B cell (primary cell): ENCODE measurements at regions not wholly inside any gene's neighbourhood (a gene's known extent, or its start where the extent isn't known, plus 50 kb on each side); places are given as distances from the start of the nearest gene placed in this dataset.

Experiments
- ATAC-seq: fragments of 200-7000 bp; cut with Tn5 transposase; one replicate; pipeline ENCODE4 v1.10.0; 2021; ENCODE audit warnings: low read depth, mild to moderate bottlenecking, moderate number of reproducible peaks, moderate library complexity
- CTCF ChIA-PET: fragments of 350-600 bp; sonication (Branson Sonifier 250); formaldehyde crosslinking; loops from one replicate; lab custom pipeline; 2021; ENCODE audit warnings: antibody characterized with exemption, inconsistent platforms; lab: Charles Lee
- POLR2A ChIA-PET: fragments of 350-600 bp; sonication (Branson Sonifier 250); formaldehyde crosslinking; loops from one replicate; lab custom pipeline; 2021; ENCODE audit warnings: antibody characterized with exemption; lab: Charles Lee
- DNase-seq: peaks from one replicate; pipeline ENCODE4 v3.0.0; 2013
- H2AFZ ChIP-seq: 2 replicates; pipeline ENCODE4 v1.6.1; 2012; ENCODE audit warnings: mild to moderate bottlenecking, low read depth, low read length; ENCODE audit not compliant: insufficient read depth, poor library complexity, severe bottlenecking
- H3K27ac ChIP-seq, 2 donors: 1 replicate in 1 of 2; 2 replicates in 1 of 2; pipeline ENCODE4 v1.5.1; 2012 to 2013; ENCODE audit warnings: low read length in 2 of 2, mild to moderate bottlenecking in 2 of 2, moderate library complexity in 1 of 2
- H3K27me3 ChIP-seq, 4 experiments: fragments of 200-600 bp in 1 of 4; sonication (generic) in 1 of 4; replicated peaks in 1 of 4; 1 replicate in 2 of 4; 2 replicates in 2 of 4; pipeline versions ENCODE4 v1.6.1 to v1.7.0; 2013 to 2016; ENCODE audit warnings: low read length in 3 of 4, mild to moderate bottlenecking in 2 of 4, mixed read lengths in 1 of 4, moderate library complexity in 1 of 4; ENCODE audit not compliant: insufficient read depth in 4 of 4, control insufficient read depth in 3 of 4; ENCODE audit errors: control extremely low read depth in 1 of 4
- H3K36me3 ChIP-seq, 2 experiments: replicated peaks in 1 of 2; 1 replicate in 1 of 2; 2 replicates in 1 of 2; pipeline versions ENCODE4 v1.6.1 to v1.7.1; 2013; ENCODE audit warnings: low read length in 1 of 2; ENCODE audit not compliant: insufficient read depth in 2 of 2, control insufficient read depth in 1 of 2; ENCODE audit errors: control extremely low read depth in 1 of 2, extremely low read depth in 1 of 2
- H3K4me1 ChIP-seq, 2 donors: fragments of 200-600 bp in 1 of 2; sonication (generic) in 1 of 2; 1 replicate in 1 of 2; 2 replicates in 1 of 2; pipeline versions ENCODE4 v1.5.1 to v1.6.1; 2013 to 2017; ENCODE audit warnings: low read length in 2 of 2; ENCODE audit not compliant: control insufficient read depth in 2 of 2, insufficient read depth in 2 of 2
- H3K4me2 ChIP-seq: replicated peaks from 2 replicates; pipeline ENCODE3; 2012; ENCODE audit warnings: mild to moderate bottlenecking, low read depth, low read length; ENCODE audit not compliant: poor library complexity, severe bottlenecking
- H3K4me3 ChIP-seq, 5 experiments: fragments of 200-600 bp in 1 of 5; sonication (generic) in 1 of 5; 1 replicate in 3 of 5; 2 replicates in 2 of 5; pipeline versions ENCODE4 v1.5.1 to v1.7.0; 2011 to 2016; ENCODE audit warnings: low read length in 4 of 5, mild to moderate bottlenecking in 4 of 5, low read depth in 2 of 5, control low read depth in 1 of 5, moderate library complexity in 1 of 5; ENCODE audit not compliant: insufficient read depth in 1 of 5; ENCODE audit errors: control extremely low read depth in 1 of 5, extremely low read depth in 1 of 5
- H3K79me2 ChIP-seq: fragments of 200-600 bp; sonication (generic); one replicate; pipeline ENCODE4 v1.6.0; 2016; ENCODE audit warnings: low read length; ENCODE audit not compliant: control insufficient read depth, insufficient read depth
- H3K9ac ChIP-seq: fragments of 200-600 bp; sonication (generic); 2 replicates; pipeline ENCODE4 v1.6.1; 2017; ENCODE audit warnings: mild to moderate bottlenecking, low read length, moderate library complexity
- H3K9me3 ChIP-seq, 3 donors: one replicate each; pipeline versions ENCODE4 v1.6.1 to v1.7.1; 2013; ENCODE audit warnings: low read length in 2 of 3; ENCODE audit not compliant: control insufficient read depth in 2 of 3, insufficient read depth in 1 of 3; ENCODE audit errors: control extremely low read depth in 1 of 3
- H4K20me1 ChIP-seq: 2 replicates; pipeline ENCODE4 v1.6.0; 2012; ENCODE audit warnings: mild to moderate bottlenecking, low read length; ENCODE audit not compliant: insufficient read depth, control insufficient read depth, poor library complexity, severe bottlenecking
- H3K27ac Mint-ChIP-seq: one replicate; pipeline ENCODE4 v1.8.0; 2021; ENCODE audit warnings: mixed read lengths
- H3K27me3 Mint-ChIP-seq: one replicate; pipeline ENCODE4 v1.8.0; 2021; ENCODE audit warnings: mixed read lengths
- H3K4me1 Mint-ChIP-seq: one replicate; pipeline ENCODE4 v1.8.0; 2021; ENCODE audit warnings: mixed read lengths
- H3K4me3 Mint-ChIP-seq: one replicate; pipeline ENCODE4 v1.8.0; 2021; ENCODE audit warnings: mixed read lengths
- H3K9me3 Mint-ChIP-seq: one replicate; pipeline ENCODE4 v1.8.0; 2022; ENCODE audit warnings: mixed read lengths; ENCODE audit not compliant: insufficient read depth
- EZH2 ChIP-seq: IDR thresholded peaks from 2 replicates; pipeline ENCODE4 v1.6.1; 2012; ENCODE audit warnings: borderline replicate concordance, low read depth, mild to moderate bottlenecking, moderate library complexity, low read length; ENCODE audit not compliant: insufficient read depth, poor library complexity, severe bottlenecking
- WGBS: methylation state at CpG from one replicate; pipeline ENCODE4 v1.1.5; 2013; ENCODE audit warnings: missing lambda C conversion rate; ENCODE audit not compliant: insufficient coverage; 5-methylcytosine and 5-hydroxymethylcytosine counted together
- intact Hi-C: fragments of 100-400 bp; cut with micrococcal nuclease; formaldehyde crosslinking; loops from one replicate; pipeline ENCODE4 v1.10.0; 2022
- TF ChIP-seq, protein P1 (sequence below): fragments of 200-600 bp; IDR thresholded peaks from one replicate; pipeline ENCODE4 v1.8.0; 2022; ENCODE audit warnings: antibody characterized with exemption, mild to moderate bottlenecking

- Histone ChIP-seq H3K4me2 (no peak overlapping the region), H3K27me3 (peaks cover 0 to 3% (median 0%) of the 10 kb centered on the region in 4 experiments), H2AFZ (no peak overlapping the region), H3K4me3 (no peak overlapping the region), H3K4me1 (no peaks in the 10 kb centered on the region), H3K36me3 (no peaks in the 10 kb centered on the region), H3K9ac (no peak overlapping the region), H3K27ac (no peak overlapping the region), H3K79me2 (no peaks in the 10 kb centered on the region), H4K20me1 (no peaks in the 10 kb centered on the region), H3K9me3 (peaks cover 0 to 53% (median 0%) of the 10 kb centered on the region in 3 donors)
- no peak for ATAC-seq
- no peak for TF ChIP-seq EZH2
- TF ChIP-seq, protein P1, sequence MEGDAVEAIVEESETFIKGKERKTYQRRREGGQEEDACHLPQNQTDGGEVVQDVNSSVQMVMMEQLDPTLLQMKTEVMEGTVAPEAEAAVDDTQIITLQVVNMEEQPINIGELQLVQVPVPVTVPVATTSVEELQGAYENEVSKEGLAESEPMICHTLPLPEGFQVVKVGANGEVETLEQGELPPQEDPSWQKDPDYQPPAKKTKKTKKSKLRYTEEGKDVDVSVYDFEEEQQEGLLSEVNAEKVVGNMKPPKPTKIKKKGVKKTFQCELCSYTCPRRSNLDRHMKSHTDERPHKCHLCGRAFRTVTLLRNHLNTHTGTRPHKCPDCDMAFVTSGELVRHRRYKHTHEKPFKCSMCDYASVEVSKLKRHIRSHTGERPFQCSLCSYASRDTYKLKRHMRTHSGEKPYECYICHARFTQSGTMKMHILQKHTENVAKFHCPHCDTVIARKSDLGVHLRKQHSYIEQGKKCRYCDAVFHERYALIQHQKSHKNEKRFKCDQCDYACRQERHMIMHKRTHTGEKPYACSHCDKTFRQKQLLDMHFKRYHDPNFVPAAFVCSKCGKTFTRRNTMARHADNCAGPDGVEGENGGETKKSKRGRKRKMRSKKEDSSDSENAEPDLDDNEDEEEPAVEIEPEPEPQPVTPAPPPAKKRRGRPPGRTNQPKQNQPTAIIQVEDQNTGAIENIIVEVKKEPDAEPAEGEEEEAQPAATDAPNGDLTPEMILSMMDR, result no peak
- Mint-ChIP-seq H3K27ac (no peak overlapping the region), H3K4me3 (no peak overlapping the region), H3K9me3 (no peaks in the 10 kb centered on the region), H3K4me1 (no peaks in the 10 kb centered on the region), H3K27me3 (no peaks in the 10 kb centered on the region)
- DNase-seq, result no peak
- intact Hi-C loops, result no loop called here
- ChIA-PET POLR2A (no interaction called here), CTCF (no interaction called here)
- 32% methylated on average over 6 of the region's 6 CpGs for WGBS
These were observed 129.2 kb upstream of the PEG3 start for GRCh38 chr19:56969759-56970178.

DNA sequence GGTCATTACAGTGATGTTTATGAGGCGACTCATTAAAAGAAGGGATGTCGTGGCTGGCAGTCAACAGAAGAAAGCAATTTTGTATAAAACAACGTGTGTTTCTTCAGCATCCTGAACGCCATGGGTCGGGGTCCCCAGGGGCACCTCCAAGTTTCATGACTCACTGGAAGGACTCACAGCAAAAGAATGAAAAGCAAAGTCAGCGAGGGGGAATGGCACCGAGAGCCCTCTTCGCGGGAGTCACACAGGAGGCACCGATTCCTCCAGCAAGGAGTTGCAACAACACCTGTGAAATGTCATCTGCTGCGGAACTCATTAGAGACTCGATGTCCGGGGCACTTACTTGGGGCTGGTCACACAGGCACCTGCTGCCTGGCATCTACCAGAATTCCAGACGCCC, 130.7 kb upstream of the PEG3 start:
- Histone ChIP-seq H3K27me3 (peaks cover 0 to 3% (median 0%) of the 10 kb centered on the region in 4 experiments), H3K79me2 (no peaks in the 10 kb centered on the region), H3K9me3 (peaks cover 0 to 48% (median 0%) of the 10 kb centered on the region in 3 donors), H3K4me3 (no peak overlapping the region), H2AFZ (no peak overlapping the region), H3K4me1 (no peaks in the 10 kb centered on the region), H3K27ac (no peak overlapping the region), H3K9ac (no peak overlapping the region), H3K36me3 (no peaks in the 10 kb centered on the region), H4K20me1 (no peaks in the 10 kb centered on the region), H3K4me2 (no peak overlapping the region)
- no peak overlapping the region for H3K27ac Mint-ChIP-seq
- H3K4me3 Mint-ChIP-seq, result no peak overlapping the region
- DNase-seq (no peak), ATAC-seq (no peak)
- 81% methylated on average over 14 of the region's 14 CpGs for WGBS
- H3K9me3 Mint-ChIP-seq, result no peaks in the 10 kb centered on the region
- no peaks in the 10 kb centered on the region for H3K4me1 Mint-ChIP-seq
- ChIA-PET CTCF (no interaction called here), POLR2A (no interaction called here)
- H3K27me3 Mint-ChIP-seq, result no peaks in the 10 kb centered on the region
- intact Hi-C loops, result no loop called here
- TF ChIP-seq EZH2, result no peak
- TF ChIP-seq, protein P1, result no peak
